Testis (tissue), 2 donors: ENCODE measurements at regions not wholly inside any gene's neighbourhood (a gene's known extent, or its start where the extent isn't known, plus 50 kb on each side); places are given as distances from the start of the nearest gene placed in this dataset.

ENCODE experiments used
- DNase-seq: peaks from one replicate; pipeline ENCODE4 v3.0.0-alpha.2; 2019
- H3K27ac ChIP-seq, 2 donors: fragments of 200-600 bp; sonication (generic); one replicate each; pipeline ENCODE4 v1.5.1; 2019
- H3K27me3 ChIP-seq: fragments of 200-600 bp; sonication (generic); one replicate; pipeline ENCODE4 v1.5.1; 2019
- H3K36me3 ChIP-seq: fragments of 200-600 bp; sonication (generic); one replicate; pipeline ENCODE4 v1.5.1; 2017; ENCODE audit warnings: low read depth; ENCODE audit errors: missing control alignments
- H3K4me1 ChIP-seq: fragments of 200-600 bp; sonication (generic); one replicate; pipeline ENCODE4 v1.5.1; 2019
- H3K4me3 ChIP-seq, 2 donors: fragments of 200-600 bp; sonication (generic); one replicate each; pipeline ENCODE4 v1.5.1; 2017 to 2019
- H3K9me3 ChIP-seq: fragments of 200-600 bp; sonication (generic); one replicate; pipeline ENCODE4 v1.5.1; 2017
- CTCF ChIP-seq, 3 experiments: fragments of 450-650 bp in 2 of 3; fragments of 200-600 bp in 1 of 3; sonication (generic) in 1 of 3; IDR thresholded peaks; one replicate each; pipeline ENCODE4 v1.5.1; 2016 to 2019; ENCODE audit warnings: antibody characterized with exemption in 3 of 3, mild to moderate bottlenecking in 2 of 3, moderate library complexity in 1 of 3
- POLR2A ChIP-seq: fragments of 450-650 bp; IDR thresholded peaks from one replicate; pipeline ENCODE4 v1.6.1; 2017; ENCODE audit warnings: antibody characterized with exemption, mild to moderate bottlenecking, moderate library complexity
- WGBS, 2 donors: methylation state at CpG; one replicate each; pipeline ENCODE4 v1.1.5; 2018; 5-methylcytosine and 5-hydroxymethylcytosine counted together
- intact Hi-C: fragments of 100-400 bp; cut with DNase I; formaldehyde crosslinking; loops from one replicate; pipeline ENCODE4 v1.15.1; 2023; ENCODE audit warnings: low total_unique reads

GRCh38 chr3:159080821-159081220 lies 279.0 kb downstream of the MFSD1 start:
- no peaks in the 10 kb centered on the region for H3K36me3 ChIP-seq
- H3K4me1 ChIP-seq = no peaks in the 10 kb centered on the region
- H3K27ac ChIP-seq = no peak overlapping the region
- TF ChIP-seq CTCF (IDR thresholded peaks at IDR 0.05) (no peak), POLR2A (no peak)
- no peak for DNase-seq
- intact Hi-C loops = no loop called here
- H3K9me3 ChIP-seq = no peaks in the 10 kb centered on the region
- H3K27me3 ChIP-seq = no peaks in the 10 kb centered on the region
- no peak overlapping the region for H3K4me3 ChIP-seq

- Histone ChIP-seq H3K27ac (no peak overlapping the region), H3K4me3 (no peak overlapping the region), H3K9me3 (no peaks in the 10 kb centered on the region), H3K36me3 (no peaks in the 10 kb centered on the region), H3K27me3 (no peaks in the 10 kb centered on the region), H3K4me1 (no peaks in the 10 kb centered on the region)
- intact Hi-C loops = no loop called here
- 84 to 100% methylated on average over 1 of the region's 1 CpG for WGBS, 2 donors
- TF ChIP-seq CTCF (IDR thresholded peaks at IDR 0.05) (no peak), POLR2A (no peak)
- DNase-seq = no peak
These were observed 280.7 kb downstream of the MFSD1 start for GRCh38 chr3:159082519-159082918.

- H3K4me1 ChIP-seq = no peaks in the 10 kb centered on the region
- no peak for TF ChIP-seq POLR2A
- TF ChIP-seq CTCF (IDR thresholded peaks at IDR 0.05) = no peak
- intact Hi-C loops = no loop called here
- H3K27ac ChIP-seq = no peak overlapping the region
- no peaks in the 10 kb centered on the region for H3K9me3 ChIP-seq
- H3K4me3 ChIP-seq = no peak overlapping the region
- H3K27me3 ChIP-seq = no peaks in the 10 kb centered on the region
- DNase-seq = no peak
- no peaks in the 10 kb centered on the region for H3K36me3 ChIP-seq
These were observed 290.1 kb downstream of the MFSD1 start for GRCh38 chr3:159091936-159092335.

DNA sequence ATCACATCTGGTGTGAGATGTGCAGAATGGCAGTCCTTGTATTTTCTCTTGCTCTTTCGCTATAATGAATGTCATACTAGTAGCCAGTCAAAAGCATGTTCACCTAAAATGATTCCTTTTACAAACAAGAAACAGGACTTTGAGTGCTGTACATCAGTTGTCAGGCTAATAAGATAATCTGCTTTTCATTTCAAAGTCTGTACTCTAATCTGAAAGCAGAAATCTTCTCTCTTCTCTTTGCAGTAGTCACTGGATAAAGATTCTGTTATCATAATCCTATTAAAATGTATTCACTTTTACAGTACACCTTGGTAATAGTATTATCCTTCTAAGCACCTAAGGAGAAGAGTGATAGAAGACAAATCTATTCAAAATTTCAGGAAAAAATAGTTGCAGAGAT lies 300.1 kb downstream of the MFSD1 start:
- intact Hi-C loops = no loop called here
- Histone ChIP-seq H3K4me3 (no peak overlapping the region), H3K9me3 (no peaks in the 10 kb centered on the region), H3K27me3 (no peaks in the 10 kb centered on the region), H3K4me1 (no peaks in the 10 kb centered on the region), H3K27ac (no peak overlapping the region), H3K36me3 (no peaks in the 10 kb centered on the region)
- TF ChIP-seq CTCF (IDR thresholded peaks at IDR 0.05) (no peak), POLR2A (no peak)
- 80 to 90% methylated on average over 1 of the region's 1 CpG for WGBS, 2 donors
- DNase-seq = no peak

DNA sequence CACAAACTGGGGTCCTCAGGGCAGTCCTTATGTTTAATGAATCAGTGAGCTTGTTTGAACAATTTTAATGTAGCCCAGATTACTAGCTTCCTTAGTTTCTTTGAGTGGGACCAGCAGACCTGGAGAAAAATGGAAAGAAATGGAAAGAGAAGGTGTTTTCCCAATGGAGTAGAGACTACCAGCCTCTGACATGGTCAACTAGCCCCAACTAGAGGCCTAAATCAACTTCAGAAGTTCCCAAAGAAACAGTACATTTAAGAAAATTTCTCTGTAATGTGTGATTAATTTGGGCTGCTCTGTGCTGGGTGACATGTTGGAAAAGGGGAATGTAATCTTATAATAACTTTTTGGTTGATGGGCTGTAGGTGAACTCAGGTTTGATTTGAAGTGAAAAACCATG lies 310.9 kb downstream of the MFSD1 start:
- no peak for TF ChIP-seq POLR2A
- no peak for TF ChIP-seq CTCF (IDR thresholded peaks at IDR 0.05)
- Histone ChIP-seq H3K27me3 (no peaks in the 10 kb centered on the region), H3K27ac (no peak overlapping the region), H3K4me1 (no peaks in the 10 kb centered on the region), H3K9me3 (no peaks in the 10 kb centered on the region), H3K36me3 (no peaks in the 10 kb centered on the region), H3K4me3 (no peak overlapping the region)
- intact Hi-C loops = no loop called here
- no peak for DNase-seq
